Amygdala (tissue), 56 donors: ENCODE measurements at regions not wholly inside any gene's neighbourhood (a gene's known extent, or its start where the extent isn't known, plus 50 kb on each side); places are given as distances from the start of the nearest gene placed in this dataset.

ENCODE experiments used
- DNase-seq, 56 donors: peaks; one replicate each; lab custom pipeline; 2025; lab: John Stamatoyannopoulos, UW

- DNase-seq: no peak
Measured at GRCh38 chr6:108734271-108734922, 113.8 kb upstream of the ARMC2 start.

DNA sequence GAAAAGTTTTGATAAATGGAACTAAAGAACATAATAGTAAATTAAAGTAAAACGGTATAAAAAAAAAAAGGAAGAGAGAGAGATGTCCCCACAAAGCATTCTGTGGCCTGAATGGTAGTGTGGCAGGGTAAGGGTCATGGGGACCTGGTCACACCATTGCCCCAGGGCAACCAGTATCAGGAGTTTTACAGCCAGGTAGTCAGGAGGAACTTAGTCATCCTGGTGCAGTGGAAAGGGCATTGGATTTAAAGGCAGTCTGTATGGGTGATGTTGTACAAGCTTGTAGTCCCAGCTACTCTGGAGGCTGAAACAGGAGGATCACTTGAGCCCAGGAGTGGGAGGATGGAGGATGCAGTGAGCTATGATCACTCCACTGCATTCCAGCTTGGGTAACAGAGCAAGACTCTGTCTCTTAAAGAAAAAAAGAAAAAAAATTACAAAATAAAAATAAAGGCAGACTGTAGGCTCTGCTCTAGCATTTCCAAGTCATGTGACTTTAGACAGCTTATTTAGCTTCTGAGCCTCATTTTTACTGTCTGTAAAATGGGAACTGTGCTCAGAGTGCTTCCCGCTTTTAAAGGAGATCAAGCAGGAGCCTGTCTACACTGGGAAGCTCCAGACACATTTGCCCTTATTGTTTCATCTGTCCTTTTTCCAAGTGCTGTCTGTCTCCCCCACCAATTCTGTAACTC is 112.8 kb upstream of the ARMC2 start:
- no peak for DNase-seq

DNA sequence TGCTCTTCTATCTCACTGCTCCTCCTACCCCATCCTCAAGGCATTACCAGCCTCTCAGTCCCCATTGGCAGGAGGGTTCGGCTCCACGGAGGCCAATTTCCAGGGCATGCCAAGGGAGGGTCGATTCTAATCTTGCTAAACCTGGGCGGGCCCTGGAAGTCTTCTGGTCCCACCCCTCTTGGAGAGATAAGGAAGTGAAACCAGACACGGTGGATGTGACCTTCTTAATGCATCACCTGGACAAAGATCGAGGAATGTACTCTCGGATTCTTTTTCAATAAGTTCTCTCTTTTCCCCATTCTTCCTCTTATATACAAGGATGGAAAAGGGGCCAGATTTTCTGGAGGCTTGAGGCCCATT is 112.2 kb upstream of the ARMC2 start:
- DNase-seq: no peak

- DNase-seq: peak in 1 of 56 donors; percentile 29
Measured at GRCh38 chr6:108736832-108737231, 111.4 kb upstream of the ARMC2 start.

DNA sequence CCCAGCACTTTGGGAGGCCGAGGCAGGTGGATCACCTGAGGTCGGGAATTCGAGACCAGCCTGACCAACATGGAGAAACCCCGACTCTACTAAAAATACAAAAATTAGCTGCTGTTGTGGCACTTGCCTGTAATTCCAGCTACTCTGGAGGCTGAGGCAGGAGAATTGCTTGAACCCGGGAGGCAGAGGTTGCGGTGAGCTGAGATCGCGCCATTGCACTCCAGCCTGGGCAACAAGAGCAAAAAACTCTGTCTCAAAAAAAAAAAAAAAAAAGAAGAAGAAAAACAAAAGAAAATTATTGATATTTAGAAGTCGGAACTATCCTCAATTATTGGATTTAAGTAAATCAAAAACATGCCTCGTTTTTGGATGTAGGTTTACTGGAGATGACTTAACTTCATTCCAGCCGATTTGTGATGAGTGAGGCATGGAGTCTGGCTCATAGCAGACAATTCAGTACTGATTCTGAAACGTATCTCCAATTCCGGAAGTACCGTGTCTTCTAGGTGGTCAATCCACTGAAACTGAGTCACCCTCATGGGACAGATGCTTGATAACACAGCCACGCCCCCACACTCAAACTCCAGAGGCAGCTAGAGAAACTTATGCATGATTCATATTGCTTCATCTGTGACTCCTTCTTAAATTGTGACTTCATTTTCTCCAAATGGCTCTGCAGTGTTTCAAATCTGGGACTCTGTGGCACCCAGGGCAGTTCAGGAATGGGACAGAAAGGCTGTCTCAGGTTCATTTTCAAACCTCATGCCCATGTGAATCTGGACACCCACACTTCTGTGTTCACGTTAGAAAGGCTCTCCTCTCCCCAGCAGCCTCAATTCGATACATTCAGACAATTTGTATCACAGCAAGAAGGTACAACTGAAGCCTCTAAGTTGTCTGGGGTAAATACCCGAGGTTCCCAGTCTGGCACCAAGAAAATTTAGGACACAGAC is 110.4 kb upstream of the ARMC2 start:
- peak in 2 of 56 donors; percentile 9 to 18 for DNase-seq

- no peak for DNase-seq
Measured at GRCh38 chr6:108738684-108739416, 109.4 kb upstream of the ARMC2 start.

DNA sequence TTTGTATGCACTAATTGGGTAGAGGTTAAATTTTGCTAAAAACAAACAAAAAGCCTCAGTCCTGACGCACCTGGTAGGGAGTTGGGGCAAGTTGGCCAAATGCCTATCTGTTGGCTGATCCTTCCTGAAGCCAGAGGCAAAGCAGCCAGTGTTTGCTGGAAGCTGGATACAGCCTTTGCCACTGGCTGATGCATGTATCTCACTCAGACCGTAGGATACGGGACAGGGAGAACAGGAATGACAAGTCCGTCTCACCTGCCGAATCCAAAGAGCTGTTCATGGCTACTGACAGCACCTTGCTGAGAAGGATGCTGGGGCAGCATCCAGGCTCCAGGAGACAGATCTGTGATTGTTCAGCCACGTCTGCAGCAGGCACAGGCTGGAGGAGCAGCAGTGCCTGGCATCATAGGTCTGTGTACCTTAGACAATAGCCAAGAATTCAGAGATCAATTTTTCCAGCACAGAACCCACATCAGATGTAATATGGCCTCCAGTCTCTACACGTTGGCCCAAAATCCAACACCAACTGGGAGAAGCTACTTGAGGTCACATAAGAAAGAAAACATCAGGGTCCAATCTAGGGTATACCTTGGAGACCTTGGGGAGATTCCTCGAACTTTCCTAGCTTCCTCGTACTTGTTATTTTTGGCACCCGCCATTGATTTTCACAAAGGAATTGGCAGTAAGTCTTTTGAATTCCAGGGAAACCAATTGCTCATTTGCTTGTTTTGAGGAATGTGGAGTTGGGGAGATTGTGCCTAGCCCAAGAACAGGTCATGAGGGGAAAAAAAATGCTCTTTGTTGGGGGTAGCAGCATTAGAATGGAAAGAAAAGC is 108.5 kb upstream of the ARMC2 start:
- no peak for DNase-seq

DNA sequence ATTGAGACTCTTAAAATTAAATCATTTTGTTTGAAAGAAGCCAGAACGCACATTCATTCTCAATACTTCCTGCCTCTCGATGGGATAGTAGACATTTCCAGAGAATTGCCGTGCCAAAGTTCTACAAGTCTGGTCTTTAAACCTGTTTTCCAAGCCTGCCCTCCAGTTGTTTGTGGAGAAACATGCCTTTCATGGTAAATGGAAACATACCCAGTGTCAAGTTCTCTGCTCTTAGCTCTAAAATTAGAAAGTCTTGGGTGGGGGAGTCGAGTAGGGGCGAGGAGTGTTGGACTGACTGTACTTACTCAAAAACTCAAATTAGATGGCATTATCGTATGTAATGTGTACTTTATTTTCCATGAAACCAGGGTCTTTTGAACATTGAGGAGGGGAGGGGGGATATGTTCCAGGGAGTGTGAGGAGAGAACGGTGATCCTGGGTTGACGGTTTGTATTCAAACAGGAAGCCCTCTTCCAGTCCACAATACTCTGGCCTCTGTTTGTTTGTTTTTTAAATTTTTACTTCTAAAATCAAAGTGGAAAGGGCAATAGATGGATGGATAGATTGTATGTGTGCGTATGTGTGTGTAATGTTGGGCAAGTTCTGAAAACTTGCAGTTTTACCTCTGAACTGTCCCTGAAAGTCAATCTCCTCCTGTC is 106.8 kb upstream of the ARMC2 start:
- DNase-seq: no peak

- no peak for DNase-seq
Measured at GRCh38 chr6:108742041-108742440, 106.2 kb upstream of the ARMC2 start.

DNA sequence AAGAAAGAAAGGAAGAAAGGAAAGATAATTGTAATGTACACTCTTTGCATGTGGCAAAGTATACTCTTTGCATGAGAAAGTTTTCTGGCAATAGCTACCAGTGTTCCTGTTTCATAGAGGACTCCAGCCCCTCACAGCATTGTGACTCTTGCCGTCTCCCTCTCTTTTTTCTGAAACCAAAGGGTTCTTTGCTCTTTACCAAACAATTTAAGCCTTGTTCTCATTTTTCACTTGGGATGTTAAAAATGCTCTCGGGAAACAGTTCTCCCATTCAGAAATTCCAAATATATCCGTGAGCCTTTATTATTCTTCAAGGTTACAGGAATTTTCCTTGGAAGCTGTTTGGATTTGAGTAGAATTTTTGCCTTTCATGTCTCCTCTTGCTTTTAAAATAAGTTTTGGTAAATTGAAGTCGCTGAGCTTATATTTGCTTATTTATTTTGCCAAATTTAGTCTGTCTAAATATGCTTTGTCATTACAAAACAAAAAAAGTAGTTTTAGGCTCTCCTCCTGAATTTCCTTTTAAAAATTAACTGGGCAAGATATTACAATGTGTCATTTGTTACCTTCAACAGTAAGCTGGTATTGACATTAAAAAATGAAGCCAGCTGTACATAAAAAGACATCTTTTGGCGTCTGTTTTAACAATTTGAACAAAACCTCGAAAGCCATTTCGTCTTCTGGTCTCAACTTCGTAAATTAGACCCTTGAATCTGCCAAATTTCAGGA is 103.8 kb upstream of the ARMC2 start:
- no peak for DNase-seq

DNA sequence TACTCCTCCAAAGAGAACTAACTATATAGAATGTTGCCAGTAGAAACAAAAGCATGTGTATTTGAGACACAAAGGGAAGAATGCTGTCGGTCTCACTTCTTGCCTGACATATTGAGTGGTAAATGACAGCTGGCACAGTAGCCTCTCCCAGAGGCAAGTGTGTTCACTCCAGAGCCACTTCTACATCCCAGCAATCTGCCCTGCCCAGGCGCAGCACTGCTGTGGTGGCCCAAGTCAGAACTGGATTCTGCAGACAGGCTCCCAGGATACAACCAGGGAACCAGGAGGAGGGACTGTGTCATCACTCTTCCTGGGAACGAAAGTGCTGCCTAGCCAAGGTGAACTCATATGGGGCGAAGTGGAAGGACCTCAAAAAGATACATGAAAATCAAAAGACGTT is 103.2 kb upstream of the ARMC2 start:
- DNase-seq: peak in 1 of 56 donors; percentile 8

GRCh38 chr6:108745664-108746336 is 102.4 kb upstream of the ARMC2 start:
- no peak for DNase-seq

DNA sequence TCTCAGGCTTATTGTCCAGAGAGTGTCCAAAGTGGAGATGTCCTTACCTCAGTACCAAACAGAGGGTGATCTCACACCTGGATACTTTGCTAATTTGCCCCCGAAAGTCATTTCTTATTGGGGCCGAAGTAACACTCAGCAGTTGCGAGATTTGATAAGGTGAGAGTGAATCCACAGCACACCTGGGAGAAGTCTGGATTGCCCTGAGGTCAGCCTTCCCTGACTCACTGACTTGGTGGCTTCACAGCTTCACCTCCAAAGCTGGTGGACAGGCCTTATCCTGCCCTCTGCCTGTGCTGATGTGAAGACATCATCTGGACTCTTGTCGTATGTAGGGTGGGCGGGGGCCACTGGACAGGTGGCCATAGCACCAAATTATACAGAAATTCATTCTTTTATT is 101.9 kb upstream of the ARMC2 start:
- no peak for DNase-seq

DNA sequence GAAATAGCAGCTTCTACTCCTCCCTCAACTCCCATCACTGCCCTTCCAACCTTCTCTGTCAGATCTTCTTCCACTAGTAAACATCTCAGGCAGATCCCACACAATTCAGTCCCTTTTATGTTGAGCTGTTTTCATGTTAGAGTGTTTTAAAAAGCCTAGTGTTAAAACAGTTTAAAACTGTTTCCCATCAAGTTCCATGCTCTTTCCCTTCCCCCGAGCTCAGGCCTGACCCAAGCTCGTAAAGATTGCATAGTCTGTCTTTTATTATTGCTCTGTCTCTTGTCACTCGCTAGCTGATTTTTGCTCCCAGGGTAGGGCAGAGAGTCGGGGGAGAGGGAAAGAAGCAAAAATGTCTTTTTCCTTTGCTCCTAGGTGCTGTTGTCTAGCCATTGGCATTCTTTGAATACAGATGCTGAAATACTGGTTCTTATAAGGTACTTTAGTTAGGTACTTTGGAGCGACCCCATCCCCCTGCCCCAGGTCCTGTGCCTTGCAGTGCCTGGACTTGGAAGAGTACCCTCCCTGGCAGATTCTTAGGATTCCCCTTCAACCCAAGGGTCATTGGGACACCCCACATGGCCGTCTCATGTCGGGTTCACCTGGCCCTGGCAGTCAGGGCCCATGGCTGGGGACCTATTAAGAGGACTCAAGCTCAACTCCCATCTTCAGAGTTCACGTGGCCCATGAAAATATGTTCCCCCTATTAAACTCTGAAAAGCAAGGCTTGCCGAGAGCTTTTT is 101.2 kb upstream of the ARMC2 start:
- DNase-seq: no peak

- DNase-seq: no peak
Measured at GRCh38 chr6:108748055-108748454, 100.2 kb upstream of the ARMC2 start.

DNA sequence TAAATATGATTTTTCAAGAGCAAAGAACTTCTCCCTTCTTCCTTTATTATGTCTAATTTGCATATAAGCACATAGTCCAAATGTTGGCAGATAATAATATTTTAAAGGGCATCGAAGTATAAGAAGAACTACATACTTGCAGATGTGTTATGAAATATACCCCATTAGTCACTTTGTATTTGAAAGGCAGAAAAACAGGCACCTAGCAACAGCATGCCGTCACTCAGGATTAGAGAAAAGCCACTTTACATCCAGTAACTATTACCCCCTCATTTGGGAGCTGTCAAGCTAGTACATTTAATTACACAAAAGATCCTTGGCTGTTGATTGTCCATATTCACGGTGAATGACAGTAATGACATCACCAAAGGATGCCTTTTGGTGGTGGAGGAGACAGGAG is 99.3 kb upstream of the ARMC2 start:
- no peak for DNase-seq

DNA sequence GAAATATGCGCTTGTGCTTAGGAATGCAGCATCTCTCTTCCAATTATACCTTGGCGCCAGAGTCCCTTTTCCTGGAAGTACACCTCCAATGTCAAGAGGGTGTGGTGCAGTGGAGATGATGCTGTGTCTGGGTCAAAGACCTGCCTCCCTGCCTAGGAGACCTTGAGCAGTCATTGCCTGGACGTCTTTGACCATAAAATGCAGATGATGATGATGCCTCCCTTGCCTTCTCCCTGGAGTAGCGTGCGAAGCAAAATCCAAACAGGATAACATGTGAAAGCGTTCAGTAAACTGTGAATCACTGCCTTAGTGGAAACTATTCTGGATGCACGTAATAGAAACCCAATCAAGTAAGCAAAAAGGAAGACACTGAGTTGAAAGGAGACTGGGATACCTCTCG is 97.4 kb upstream of the ARMC2 start:
- no peak for DNase-seq
